ENCODE measurements at regions not wholly inside any gene's neighbourhood (a gene's known extent, or its start where the extent isn't known, plus 50 kb on each side); places are given as distances from the start of the nearest gene placed in this dataset.

DNA sequence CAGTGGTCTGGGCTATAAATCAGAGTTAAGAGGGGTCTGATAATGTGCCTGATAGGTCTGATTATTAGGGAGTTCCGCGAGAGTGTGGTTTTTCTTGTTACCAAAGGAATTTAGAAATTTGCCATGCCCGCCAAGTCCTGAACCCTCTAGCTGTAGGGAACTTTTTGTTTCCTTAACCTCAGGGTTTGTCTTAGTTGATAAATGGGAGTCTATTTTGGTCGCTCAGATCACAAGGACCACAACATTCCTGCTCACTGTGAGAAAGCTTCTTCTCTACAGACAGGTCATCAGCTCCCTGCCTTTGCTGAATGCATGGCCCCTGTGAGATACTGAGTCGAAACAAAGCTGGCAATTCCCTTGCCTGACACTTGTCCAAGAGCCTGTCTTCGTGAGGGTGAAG is 497.8 kb downstream of the HS3ST4 start:
- H3K27me3 ChIP-seq: no peaks in the 10 kb centered on the region
- DNase-seq (no peak), ATAC-seq (no peak)
- TF ChIP-seq, protein P1, sequence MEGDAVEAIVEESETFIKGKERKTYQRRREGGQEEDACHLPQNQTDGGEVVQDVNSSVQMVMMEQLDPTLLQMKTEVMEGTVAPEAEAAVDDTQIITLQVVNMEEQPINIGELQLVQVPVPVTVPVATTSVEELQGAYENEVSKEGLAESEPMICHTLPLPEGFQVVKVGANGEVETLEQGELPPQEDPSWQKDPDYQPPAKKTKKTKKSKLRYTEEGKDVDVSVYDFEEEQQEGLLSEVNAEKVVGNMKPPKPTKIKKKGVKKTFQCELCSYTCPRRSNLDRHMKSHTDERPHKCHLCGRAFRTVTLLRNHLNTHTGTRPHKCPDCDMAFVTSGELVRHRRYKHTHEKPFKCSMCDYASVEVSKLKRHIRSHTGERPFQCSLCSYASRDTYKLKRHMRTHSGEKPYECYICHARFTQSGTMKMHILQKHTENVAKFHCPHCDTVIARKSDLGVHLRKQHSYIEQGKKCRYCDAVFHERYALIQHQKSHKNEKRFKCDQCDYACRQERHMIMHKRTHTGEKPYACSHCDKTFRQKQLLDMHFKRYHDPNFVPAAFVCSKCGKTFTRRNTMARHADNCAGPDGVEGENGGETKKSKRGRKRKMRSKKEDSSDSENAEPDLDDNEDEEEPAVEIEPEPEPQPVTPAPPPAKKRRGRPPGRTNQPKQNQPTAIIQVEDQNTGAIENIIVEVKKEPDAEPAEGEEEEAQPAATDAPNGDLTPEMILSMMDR (IDR thresholded peaks at IDR 0.05): no peak
- no peaks in the 10 kb centered on the region for H3K9me3 ChIP-seq
- no peak overlapping the region for H3K4me3 ChIP-seq
- intact Hi-C loops (cut with DNase I): no loop called here
- no peaks in the 10 kb centered on the region for H3K36me3 ChIP-seq
- no peak overlapping the region for H3K27ac ChIP-seq
- no peaks in the 10 kb centered on the region for H3K4me1 ChIP-seq

DNA sequence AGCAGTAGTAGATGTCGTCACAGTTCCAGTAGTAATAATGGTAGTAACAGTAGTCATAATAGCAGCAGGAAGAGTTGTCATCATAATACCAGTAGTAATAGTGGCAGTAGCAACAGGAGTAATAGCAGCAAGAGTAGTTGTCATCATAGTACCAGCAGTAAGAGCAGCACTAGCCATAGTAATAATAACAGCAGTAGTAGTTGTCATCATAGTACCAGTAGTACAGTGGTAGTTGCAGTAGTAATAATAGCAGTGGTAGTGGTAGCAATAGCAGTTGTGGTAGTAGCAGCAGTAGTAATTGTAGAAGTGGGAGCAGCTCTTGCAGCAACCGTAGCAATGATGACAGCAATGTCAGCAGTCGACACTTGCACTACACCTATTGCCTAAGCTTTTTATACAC is 502.8 kb downstream of the HS3ST4 start:
- ATAC-seq (no peak), DNase-seq (no peak)
- no peaks in the 10 kb centered on the region for H3K27me3 ChIP-seq
- TF ChIP-seq, protein P1 (IDR thresholded peaks at IDR 0.05): no peak
- H3K9me3 ChIP-seq: no peaks in the 10 kb centered on the region
- no peaks in the 10 kb centered on the region for H3K36me3 ChIP-seq
- H3K27ac ChIP-seq: no peak overlapping the region
- H3K4me3 ChIP-seq: no peak overlapping the region
- no peaks in the 10 kb centered on the region for H3K4me1 ChIP-seq
- intact Hi-C loops (cut with DNase I): no loop called here

DNA sequence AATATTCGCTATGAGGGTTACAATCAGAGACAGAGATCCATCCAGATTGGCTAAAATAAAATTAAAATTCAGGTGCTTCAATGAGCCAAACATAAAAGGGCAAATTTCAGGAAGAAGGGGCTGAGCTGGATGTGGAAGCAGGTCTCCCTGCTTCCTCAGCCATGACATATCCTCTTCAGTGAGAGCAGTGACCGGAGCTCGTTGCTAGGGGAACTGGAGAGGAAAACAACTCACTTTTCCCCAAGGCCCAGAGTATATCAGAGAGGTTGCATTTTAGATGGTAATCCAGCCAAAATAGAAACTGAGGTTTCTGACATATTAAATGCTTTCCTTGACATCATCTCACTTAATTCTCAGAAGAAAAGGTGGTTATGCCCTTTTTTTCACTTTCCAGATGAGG is 503.5 kb downstream of the HS3ST4 start:
- TF ChIP-seq, protein P1 (IDR thresholded peaks at IDR 0.05): no peak
- H3K27ac ChIP-seq: no peak overlapping the region
- no peaks in the 10 kb centered on the region for H3K9me3 ChIP-seq
- intact Hi-C loops (cut with DNase I): no loop called here
- H3K27me3 ChIP-seq: no peaks in the 10 kb centered on the region
- H3K4me3 ChIP-seq: no peak overlapping the region
- no peaks in the 10 kb centered on the region for H3K36me3 ChIP-seq
- DNase-seq (no peak), ATAC-seq (no peak)
- H3K4me1 ChIP-seq: no peaks in the 10 kb centered on the region

DNA sequence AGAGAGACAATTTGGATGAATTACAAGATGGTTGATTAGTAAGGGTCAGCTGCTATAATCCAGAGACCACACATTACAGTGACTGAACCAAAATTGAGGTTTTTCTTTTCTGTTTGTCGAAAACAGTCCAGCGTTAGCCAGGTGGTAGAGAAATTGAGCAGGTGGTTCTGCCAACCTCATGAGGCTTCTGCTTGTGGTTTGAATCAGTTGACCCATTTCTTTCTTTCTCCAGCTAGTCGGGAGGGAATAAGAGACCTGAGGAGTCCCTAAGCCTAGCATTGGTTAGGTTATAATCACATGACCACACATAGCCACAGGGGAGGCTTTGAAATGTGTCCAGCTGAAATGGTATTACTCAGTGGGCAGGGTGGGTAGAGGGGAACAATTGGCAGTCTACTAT is 504.6 kb downstream of the HS3ST4 start:
- intact Hi-C loops (cut with DNase I): no loop called here
- no peak overlapping the region for H3K4me3 ChIP-seq

DNA sequence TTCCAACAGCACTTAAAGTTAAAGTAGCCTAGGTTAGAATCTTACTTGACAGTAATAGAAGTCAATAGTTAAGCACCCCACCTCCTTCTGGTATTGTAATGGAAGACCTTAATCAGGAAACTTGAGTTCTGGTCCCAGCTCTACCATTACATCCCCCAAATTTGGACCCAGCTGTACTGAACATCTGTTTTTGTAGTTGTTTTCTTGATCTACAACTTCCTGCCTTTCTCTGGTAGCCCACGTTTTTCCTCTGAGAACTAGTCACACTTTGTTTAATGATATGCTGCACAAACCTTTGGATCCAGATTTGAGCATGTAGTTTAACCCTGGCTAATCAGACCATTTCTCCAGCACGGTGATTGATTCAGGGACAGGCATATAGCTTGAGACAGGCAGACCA is 505.0 kb downstream of the HS3ST4 start:
- H3K27ac ChIP-seq: no peak overlapping the region
- no peak overlapping the region for H3K4me3 ChIP-seq
- intact Hi-C loops (cut with DNase I): no loop called here
- DNase-seq (no peak), ATAC-seq (no peak)
- TF ChIP-seq, protein P1 (IDR thresholded peaks at IDR 0.05): no peak
- H3K9me3 ChIP-seq: no peaks in the 10 kb centered on the region
- no peaks in the 10 kb centered on the region for H3K4me1 ChIP-seq
- H3K27me3 ChIP-seq: no peaks in the 10 kb centered on the region
- H3K36me3 ChIP-seq: no peaks in the 10 kb centered on the region

More for the DNA sequence above, 504.6 kb downstream of the HS3ST4 start:
- TF ChIP-seq, protein P1 (IDR thresholded peaks at IDR 0.05): no peak
- DNase-seq: no peak
- no peak for ATAC-seq
- H3K9me3 ChIP-seq: no peaks in the 10 kb centered on the region
- H3K4me1 ChIP-seq: no peaks in the 10 kb centered on the region
- H3K27me3 ChIP-seq: no peaks in the 10 kb centered on the region
- H3K36me3 ChIP-seq: no peaks in the 10 kb centered on the region
- H3K27ac ChIP-seq: no peak overlapping the region

DNA sequence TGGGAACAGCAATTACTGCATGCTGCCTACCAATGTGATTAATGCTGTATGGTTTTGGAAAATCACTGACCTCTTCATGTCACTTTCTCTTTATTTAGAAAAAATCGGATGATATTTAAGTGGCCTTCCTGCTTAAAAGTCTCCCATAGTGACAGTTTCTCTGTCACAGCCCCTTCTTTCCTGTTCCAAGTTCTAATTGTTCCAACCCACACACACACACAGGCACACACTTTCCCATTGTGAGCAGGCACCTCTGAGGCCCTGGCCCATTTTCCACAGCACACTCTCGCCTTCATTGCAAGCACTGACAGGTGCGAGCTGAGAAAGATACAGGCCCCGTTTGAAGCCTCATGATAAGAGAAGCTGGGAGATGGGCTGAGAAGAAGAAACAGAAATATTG is 505.9 kb downstream of the HS3ST4 start:
- Histone ChIP-seq H3K27ac (no peak overlapping the region), H3K9me3 (no peaks in the 10 kb centered on the region), H3K27me3 (no peaks in the 10 kb centered on the region), H3K36me3 (no peaks in the 10 kb centered on the region), H3K4me1 (no peaks in the 10 kb centered on the region), H3K4me3 (no peak overlapping the region)
- ATAC-seq: no peak
- intact Hi-C loops (cut with DNase I): no loop called here
- no peak for DNase-seq
- TF ChIP-seq, protein P1 (IDR thresholded peaks at IDR 0.05): no peak

Data from upper lobe of right lung (tissue), 1 donor.